ENCODE measurements at regions not wholly inside any gene's neighbourhood (a gene's known extent, or its start where the extent isn't known, plus 50 kb on each side); places are given as distances from the start of the nearest gene placed in this dataset.

GRCh38 chr13:62631124-62631523 lies 1215.5 kb upstream of the PCDH20 start:
- no peak for DNase-seq

- DNase-seq = no peak
Observed at GRCh38 chr13:62629618-62630017, 1214.0 kb upstream of the PCDH20 start.

GRCh38 chr13:62627226-62627625 lies 1211.6 kb upstream of the PCDH20 start:
- DNase-seq = no peak

GRCh38 chr13:62626771-62627170 lies 1211.1 kb upstream of the PCDH20 start:
- DNase-seq = no peak

- no peak for DNase-seq
Observed at GRCh38 chr13:62625214-62625881, 1209.7 kb upstream of the PCDH20 start.

GRCh38 chr13:62613819-62614218 lies 1198.2 kb upstream of the PCDH20 start:
- DNase-seq = no peak

- no peak for DNase-seq
Observed at GRCh38 chr13:62611343-62611742, 1195.7 kb upstream of the PCDH20 start.

- no peak for DNase-seq
Observed at GRCh38 chr13:62598708-62599107, 1183.1 kb upstream of the PCDH20 start.

GRCh38 chr13:62595976-62596375 lies 1180.3 kb upstream of the PCDH20 start:
- DNase-seq = no peak

GRCh38 chr13:62593804-62594203 lies 1178.2 kb upstream of the PCDH20 start:
- no peak for DNase-seq

- DNase-seq = no peak
Observed at GRCh38 chr13:62583466-62583865, 1167.8 kb upstream of the PCDH20 start.

- DNase-seq = no peak
Observed at GRCh38 chr13:62578402-62578801, 1162.8 kb upstream of the PCDH20 start.

GRCh38 chr13:62564770-62565169 lies 1149.1 kb upstream of the PCDH20 start:
- no peak for DNase-seq

- no peak for DNase-seq
Observed at GRCh38 chr13:62563251-62563650, 1147.6 kb upstream of the PCDH20 start.

GRCh38 chr13:62556978-62557377 lies 1141.3 kb upstream of the PCDH20 start:
- DNase-seq = no peak

- no peak for DNase-seq
Observed at GRCh38 chr13:62551588-62551987, 1135.9 kb upstream of the PCDH20 start.

- DNase-seq = no peak
Observed at GRCh38 chr13:62544928-62545327, 1129.3 kb upstream of the PCDH20 start.

GRCh38 chr13:62537593-62537992 lies 1121.9 kb upstream of the PCDH20 start:
- no peak for DNase-seq

GRCh38 chr13:62525652-62526051 lies 1110.0 kb upstream of the PCDH20 start:
- no peak for DNase-seq

- DNase-seq = no peak
Observed at GRCh38 chr13:62524498-62524897, 1108.8 kb upstream of the PCDH20 start.

- no peak for DNase-seq
Observed at GRCh38 chr13:62524061-62524460, 1108.4 kb upstream of the PCDH20 start.

GRCh38 chr13:62512194-62513141 lies 1096.8 kb upstream of the PCDH20 start:
- no peak for DNase-seq

GRCh38 chr13:62510906-62511655 lies 1095.4 kb upstream of the PCDH20 start:
- no peak for DNase-seq

Measured in stimulated activated naive CD4-positive, alpha-beta T cell (primary cell).